ENCODE measurements at regions not wholly inside any gene's neighbourhood (a gene's known extent, or its start where the extent isn't known, plus 50 kb on each side); places are given as distances from the start of the nearest gene placed in this dataset.

GRCh38 chr2:78020491-78020890, 498.3 kb upstream of the LRRTM4 start:
- TF ChIP-seq TOX (CRISPR knock-in tag; IDR thresholded peaks at IDR 0.05; ENCODE audit: borderline replicate concordance), result no peak
- no peak for TF ChIP-seq PATZ1 (CRISPR knock-in tag; IDR thresholded peaks at IDR 0.05; ENCODE audit: borderline replicate concordance)
- no peak for TF ChIP-seq SNAI2 (CRISPR knock-in tag; IDR thresholded peaks at IDR 0.05)
- no peak for TF ChIP-seq CSRNP3 (CRISPR knock-in tag; IDR thresholded peaks at IDR 0.05)
- no peak for TF ChIP-seq ZNF70 (CRISPR knock-in tag; IDR thresholded peaks at IDR 0.05)
- TF ChIP-seq TSHZ2 (CRISPR knock-in tag; IDR thresholded peaks at IDR 0.05), result no peak
- no peak for TF ChIP-seq BACH2 (CRISPR knock-in tag; IDR thresholded peaks at IDR 0.05; ENCODE audit: borderline replicate concordance)
- TF ChIP-seq ARNTL (CRISPR knock-in tag; IDR thresholded peaks at IDR 0.05; ENCODE audit: borderline replicate concordance, low read depth), result no peak
- ATAC-seq, result no peak

GRCh38 chr2:78023356-78023755, 501.2 kb upstream of the LRRTM4 start:
- no peak for TF ChIP-seq POU6F1 (CRISPR knock-in tag; IDR thresholded peaks at IDR 0.05; ENCODE audit: borderline replicate concordance, low read depth)
- no peak for TF ChIP-seq CREB5 (CRISPR knock-in tag; IDR thresholded peaks at IDR 0.05; ENCODE audit: low read depth)
- no peak for TF ChIP-seq ZNF565 (CRISPR knock-in tag; conservative IDR thresholded peaks at IDR 0.05; ENCODE audit: low read depth)
- TF ChIP-seq ZNF70 (CRISPR knock-in tag; IDR thresholded peaks at IDR 0.05), result no peak
- TF ChIP-seq SNAI2 (CRISPR knock-in tag; IDR thresholded peaks at IDR 0.05), result no peak
- TF ChIP-seq CSRNP3 (CRISPR knock-in tag; IDR thresholded peaks at IDR 0.05), result no peak
- TF ChIP-seq RARB (CRISPR knock-in tag; IDR thresholded peaks at IDR 0.05), result no peak
- no peak for TF ChIP-seq OSR1 (CRISPR knock-in tag; IDR thresholded peaks at IDR 0.05)
- TF ChIP-seq ZNF8 (CRISPR knock-in tag; IDR thresholded peaks at IDR 0.05), result no peak
- TF ChIP-seq ZFP30 (CRISPR knock-in tag; IDR thresholded peaks at IDR 0.05), result no peak
- TF ChIP-seq CSDC2 (CRISPR knock-in tag; IDR thresholded peaks at IDR 0.05), result no peak
- no peak for TF ChIP-seq ESRRG (CRISPR knock-in tag; IDR thresholded peaks at IDR 0.05)
- TF ChIP-seq ZC3H10 (CRISPR knock-in tag; IDR thresholded peaks at IDR 0.05), result no peak
- TF ChIP-seq TSHZ2 (CRISPR knock-in tag; IDR thresholded peaks at IDR 0.05), result no peak
- TF ChIP-seq BACH2 (CRISPR knock-in tag; IDR thresholded peaks at IDR 0.05; ENCODE audit: borderline replicate concordance), result no peak
- TF ChIP-seq ZFP3 (CRISPR knock-in tag; IDR thresholded peaks at IDR 0.05), result no peak
- no peak for TF ChIP-seq ARNTL (CRISPR knock-in tag; IDR thresholded peaks at IDR 0.05; ENCODE audit: borderline replicate concordance, low read depth)
- ATAC-seq, result no peak

Measured in SK-N-SH treated with all-trans-retinoic acid at 6 μM for 48 hours (cell line).